IgD-negative memory B cell (primary cell): ENCODE measurements at regions not wholly inside any gene's neighbourhood (a gene's known extent, or its start where the extent isn't known, plus 50 kb on each side); places are given as distances from the start of the nearest gene placed in this dataset.
"Not testable (repeated sequence)": the region's sequence is repeated elsewhere in the genome, so short reads cannot be mapped to it uniquely, and the experiment has no call there.

Experiments
- H3K27ac Mint-ChIP-seq, 3 donors: one replicate each; pipeline ENCODE4 v1.8.0; 2020 to 2022; ENCODE audit warnings: mild to moderate bottlenecking in 3 of 3, mixed read lengths in 3 of 3, moderate library complexity in 1 of 3
- H3K27me3 Mint-ChIP-seq: one replicate; pipeline ENCODE4 v1.8.0; 2021; ENCODE audit warnings: mixed read lengths
- H3K36me3 Mint-ChIP-seq: one replicate; pipeline ENCODE4 v1.8.0; 2020; ENCODE audit warnings: mild to moderate bottlenecking, mixed read lengths
- H3K4me1 Mint-ChIP-seq, 3 donors: one replicate each; pipeline ENCODE4 v1.8.0; 2020 to 2022; ENCODE audit warnings: mixed read lengths in 3 of 3, mild to moderate bottlenecking in 1 of 3
- H3K4me3 Mint-ChIP-seq, 4 donors: one replicate each; pipeline ENCODE4 v1.8.0; 2020 to 2022; ENCODE audit warnings: mild to moderate bottlenecking in 4 of 4, mixed read lengths in 4 of 4, moderate library complexity in 3 of 4
- H3K9me3 Mint-ChIP-seq, 3 donors: one replicate each; pipeline ENCODE4 v1.8.0; 2020 to 2021; ENCODE audit warnings: mixed read lengths in 3 of 3, mild to moderate bottlenecking in 1 of 3

GRCh38 chr1:118304722-118305359 lies 119.8 kb upstream of the SPAG17 start:
- H3K4me1 Mint-ChIP-seq = no peaks in the 10 kb centered on the region
- H3K27ac Mint-ChIP-seq = no peak overlapping the region
- peaks cover 5% of the 10 kb centered on the region for H3K27me3 Mint-ChIP-seq
- H3K4me3 Mint-ChIP-seq = no peak overlapping the region
- no peaks in the 10 kb centered on the region for H3K36me3 Mint-ChIP-seq
- peaks cover 0 to 4% (median 0%) of the 10 kb centered on the region in 3 donors for H3K9me3 Mint-ChIP-seq

- Mint-ChIP-seq H3K9me3 (peaks cover 0 to 4% (median 0%) of the 10 kb centered on the region in 3 donors), H3K27me3 (peaks cover 5% of the 10 kb centered on the region), H3K27ac (no peak overlapping the region), H3K4me3 (no peak overlapping the region), H3K4me1 (no peaks in the 10 kb centered on the region), H3K36me3 (no peaks in the 10 kb centered on the region)
Measured at GRCh38 chr1:118303534-118303933, 118.5 kb upstream of the SPAG17 start.

DNA sequence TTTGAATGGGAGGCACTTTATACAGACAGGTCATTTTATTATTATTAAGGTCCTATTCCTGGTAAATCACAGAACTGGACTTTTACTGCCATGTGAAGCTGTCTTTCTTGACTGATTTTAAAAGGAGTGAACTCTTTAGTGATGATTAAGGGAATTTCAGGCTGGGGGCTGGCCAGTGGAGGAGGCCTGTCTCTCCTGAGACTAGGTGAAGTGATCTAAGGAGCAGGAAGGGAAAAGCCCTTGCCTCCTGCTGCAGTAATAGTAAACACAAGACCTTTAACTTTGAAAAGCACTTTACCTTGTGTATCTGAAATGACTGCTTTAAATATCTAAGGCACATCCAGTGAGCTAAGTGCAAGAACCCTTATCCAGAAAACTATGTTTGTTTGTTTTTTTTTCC lies 118.0 kb upstream of the SPAG17 start:
- Mint-ChIP-seq H3K4me1 (no peaks in the 10 kb centered on the region), H3K9me3 (peaks cover 0 to 4% (median 0%) of the 10 kb centered on the region in 3 donors), H3K27ac (no peak overlapping the region), H3K27me3 (peaks cover 5% of the 10 kb centered on the region), H3K36me3 (no peaks in the 10 kb centered on the region), H3K4me3 (no peak overlapping the region)

GRCh38 chr1:118302145-118302544 lies 117.1 kb upstream of the SPAG17 start:
- no peak overlapping the region for H3K4me3 Mint-ChIP-seq
- H3K27me3 Mint-ChIP-seq = peaks cover 5% of the 10 kb centered on the region
- H3K27ac Mint-ChIP-seq = no peak overlapping the region
- no peaks in the 10 kb centered on the region for H3K4me1 Mint-ChIP-seq
- no peaks in the 10 kb centered on the region for H3K9me3 Mint-ChIP-seq
- H3K36me3 Mint-ChIP-seq = no peaks in the 10 kb centered on the region

DNA sequence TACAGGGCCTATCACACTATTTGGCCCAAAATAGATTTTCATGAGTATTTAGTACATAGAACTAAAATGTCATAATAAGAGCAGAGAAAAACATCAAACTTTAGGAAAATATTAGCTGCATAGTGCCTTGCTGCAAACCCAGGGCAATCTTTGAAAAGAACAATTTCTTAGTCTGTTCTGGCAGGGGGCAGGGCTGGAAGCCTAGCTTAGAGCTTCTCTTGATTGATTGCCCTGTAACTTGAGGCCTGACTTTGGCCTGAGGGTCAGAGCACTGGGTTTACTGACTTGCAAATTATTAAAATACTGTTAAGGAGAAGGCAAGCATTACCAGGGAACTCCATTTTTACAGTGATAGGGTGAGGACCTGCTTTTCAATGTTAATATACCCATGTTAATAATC lies 115.8 kb upstream of the SPAG17 start:
- Mint-ChIP-seq H3K36me3 (no peaks in the 10 kb centered on the region), H3K27me3 (peaks cover 3% of the 10 kb centered on the region), H3K4me1 (no peaks in the 10 kb centered on the region), H3K4me3 (no peak overlapping the region), H3K9me3 (no peaks in the 10 kb centered on the region), H3K27ac (no peak overlapping the region)

- H3K27ac Mint-ChIP-seq = no peak overlapping the region
- H3K36me3 Mint-ChIP-seq = no peaks in the 10 kb centered on the region
- no peak overlapping the region for H3K4me3 Mint-ChIP-seq
- no peaks in the 10 kb centered on the region for H3K9me3 Mint-ChIP-seq
- peaks cover 3% of the 10 kb centered on the region for H3K27me3 Mint-ChIP-seq
- H3K4me1 Mint-ChIP-seq = no peaks in the 10 kb centered on the region
Measured at GRCh38 chr1:118298397-118298796, 113.4 kb upstream of the SPAG17 start.

- Mint-ChIP-seq H3K4me3 (no peak overlapping the region), H3K9me3 (no peaks in the 10 kb centered on the region), H3K27ac (no peak overlapping the region), H3K27me3 (peaks cover 4% of the 10 kb centered on the region), H3K4me1 (no peaks in the 10 kb centered on the region), H3K36me3 (no peaks in the 10 kb centered on the region)
Measured at GRCh38 chr1:118297521-118297920, 112.5 kb upstream of the SPAG17 start.

- Mint-ChIP-seq H3K27ac (no peak overlapping the region), H3K9me3 (no peaks in the 10 kb centered on the region), H3K4me3 (no peak overlapping the region), H3K36me3 (no peaks in the 10 kb centered on the region), H3K27me3 (peaks cover 2% of the 10 kb centered on the region), H3K4me1 (no peaks in the 10 kb centered on the region)
Measured at GRCh38 chr1:118294875-118295642, 110.0 kb upstream of the SPAG17 start.

- no peaks in the 10 kb centered on the region for H3K4me1 Mint-ChIP-seq
- H3K27ac Mint-ChIP-seq = no peak overlapping the region
- no peaks in the 10 kb centered on the region for H3K9me3 Mint-ChIP-seq
- no peak overlapping the region for H3K4me3 Mint-ChIP-seq
- H3K36me3 Mint-ChIP-seq = no peaks in the 10 kb centered on the region
- H3K27me3 Mint-ChIP-seq = peaks cover 2% of the 10 kb centered on the region
Measured at GRCh38 chr1:118291661-118292060, 106.6 kb upstream of the SPAG17 start.

- Mint-ChIP-seq H3K27ac (no peak overlapping the region), H3K4me3 (no peak overlapping the region), H3K36me3 (no peaks in the 10 kb centered on the region), H3K4me1 (no peaks in the 10 kb centered on the region), H3K27me3 (peaks cover 2% of the 10 kb centered on the region), H3K9me3 (no peaks in the 10 kb centered on the region)
Measured at GRCh38 chr1:118290571-118290970, 105.5 kb upstream of the SPAG17 start.

GRCh38 chr1:118290046-118290445 lies 105.0 kb upstream of the SPAG17 start:
- no peaks in the 10 kb centered on the region for H3K4me1 Mint-ChIP-seq
- H3K4me3 Mint-ChIP-seq = no peak overlapping the region
- H3K27ac Mint-ChIP-seq = no peak overlapping the region
- no peaks in the 10 kb centered on the region for H3K9me3 Mint-ChIP-seq
- peaks cover 2% of the 10 kb centered on the region for H3K27me3 Mint-ChIP-seq
- no peaks in the 10 kb centered on the region for H3K36me3 Mint-ChIP-seq

DNA sequence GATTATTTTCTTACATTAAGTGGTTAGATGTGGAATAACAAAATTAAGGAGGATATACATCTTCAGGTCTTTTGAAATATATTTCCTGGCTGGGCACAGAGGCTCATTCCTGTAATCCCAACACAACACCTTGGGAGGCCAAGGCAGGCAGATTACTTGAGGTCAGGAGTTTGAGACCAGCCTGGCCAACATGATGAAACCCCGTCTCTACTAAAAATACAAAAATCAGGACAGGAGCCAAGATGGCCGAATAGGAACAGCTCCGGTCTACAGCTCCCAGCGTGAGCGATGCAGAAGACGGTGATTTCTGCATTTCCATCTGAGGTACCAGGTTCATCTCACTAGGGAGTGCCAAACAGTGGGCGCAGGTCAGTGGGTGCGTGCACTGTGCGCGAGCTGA lies 95.6 kb upstream of the SPAG17 start:
- peaks cover 3 to 12% (median 7%) of the 10 kb centered on the region in 3 donors for H3K9me3 Mint-ChIP-seq
- not testable (repeated sequence) for H3K27ac Mint-ChIP-seq, H3K4me1 Mint-ChIP-seq, H3K36me3 Mint-ChIP-seq, H3K4me3 Mint-ChIP-seq, H3K27me3 Mint-ChIP-seq

DNA sequence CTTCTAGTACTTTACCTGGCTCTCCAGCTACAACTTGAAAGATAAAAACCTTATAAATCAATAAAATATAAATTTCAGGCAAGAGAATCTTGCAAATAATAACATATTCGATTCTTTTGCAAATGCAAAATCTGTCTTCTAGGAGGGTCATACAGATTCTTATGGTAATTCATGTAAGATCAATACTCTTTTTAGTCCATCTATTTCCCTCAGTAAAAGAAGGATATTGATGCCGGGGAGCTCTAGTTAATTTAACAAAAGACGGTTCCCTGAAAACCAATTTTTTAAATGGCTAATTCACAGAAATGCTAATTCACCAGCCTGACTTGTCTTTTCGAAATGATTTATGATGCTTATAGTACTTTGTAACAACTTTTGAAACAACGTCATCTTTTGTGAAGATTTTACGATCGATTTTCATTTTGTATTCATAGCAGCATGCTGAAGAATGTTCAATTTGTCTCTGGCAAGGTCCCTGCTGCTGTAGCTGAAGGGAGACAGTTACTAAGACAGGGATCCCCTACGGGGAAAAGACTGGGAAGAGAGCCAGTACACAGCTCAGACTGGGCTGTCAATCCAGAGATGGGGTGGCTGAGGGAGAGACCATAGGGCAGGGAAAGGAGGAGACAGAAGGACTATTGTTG lies 90.6 kb upstream of the SPAG17 start:
- no peak overlapping the region for H3K27ac Mint-ChIP-seq
- H3K4me3 Mint-ChIP-seq = no peak overlapping the region
- H3K36me3 Mint-ChIP-seq = no peaks in the 10 kb centered on the region
- peaks cover 2% of the 10 kb centered on the region for H3K27me3 Mint-ChIP-seq
- peaks cover 3 to 12% (median 4%) of the 10 kb centered on the region in 3 donors for H3K9me3 Mint-ChIP-seq
- H3K4me1 Mint-ChIP-seq = no peaks in the 10 kb centered on the region

DNA sequence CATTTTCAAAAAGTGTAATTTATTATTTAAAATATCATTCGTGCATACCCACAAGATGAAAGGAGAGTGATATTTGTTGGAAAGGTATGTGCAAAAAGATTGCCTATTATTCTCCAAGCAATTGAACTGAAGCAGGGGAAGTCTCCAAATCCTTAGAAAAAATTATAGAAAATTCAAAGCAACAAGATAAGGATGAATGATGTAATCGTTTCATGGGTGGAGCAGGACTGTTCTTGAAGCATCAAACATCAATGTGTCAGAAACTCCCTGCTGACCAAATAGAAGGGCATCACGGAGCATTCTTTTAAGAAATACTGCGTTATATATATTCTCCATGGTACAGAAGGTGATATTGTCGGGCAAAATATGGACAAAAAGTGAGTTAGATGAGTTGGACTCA lies 87.9 kb upstream of the SPAG17 start:
- Mint-ChIP-seq H3K4me1 (no peaks in the 10 kb centered on the region), H3K27ac (no peak overlapping the region), H3K36me3 (no peaks in the 10 kb centered on the region), H3K9me3 (peaks cover 2 to 7% (median 3%) of the 10 kb centered on the region in 3 donors), H3K27me3 (peaks cover 2% of the 10 kb centered on the region), H3K4me3 (no peak overlapping the region)

DNA sequence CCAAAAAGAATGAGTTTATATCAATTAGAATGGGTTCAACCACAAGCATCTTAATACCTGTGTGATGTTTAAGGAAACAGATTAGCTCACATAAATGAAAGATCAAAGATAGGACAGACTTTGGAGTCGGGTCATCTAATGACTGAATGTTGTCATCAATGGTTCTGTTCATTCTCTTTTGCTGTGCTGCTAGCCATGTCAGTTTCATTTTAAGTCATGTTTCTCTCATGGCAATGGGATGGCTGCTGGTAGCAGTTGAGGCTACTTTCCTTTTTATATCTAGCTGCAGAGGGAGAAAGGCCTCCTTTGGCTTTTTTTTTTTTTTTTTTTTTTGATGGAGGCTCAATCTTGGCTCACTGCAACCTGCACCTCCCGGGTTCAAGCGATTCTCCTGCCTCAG lies 86.9 kb upstream of the SPAG17 start:
- H3K27me3 Mint-ChIP-seq = peaks cover 2% of the 10 kb centered on the region
- peaks cover 0 to 2% (median 0%) of the 10 kb centered on the region in 3 donors for H3K9me3 Mint-ChIP-seq
- no peak overlapping the region for H3K4me3 Mint-ChIP-seq
- H3K4me1 Mint-ChIP-seq = no peaks in the 10 kb centered on the region
- H3K36me3 Mint-ChIP-seq = no peaks in the 10 kb centered on the region
- no peak overlapping the region for H3K27ac Mint-ChIP-seq

DNA sequence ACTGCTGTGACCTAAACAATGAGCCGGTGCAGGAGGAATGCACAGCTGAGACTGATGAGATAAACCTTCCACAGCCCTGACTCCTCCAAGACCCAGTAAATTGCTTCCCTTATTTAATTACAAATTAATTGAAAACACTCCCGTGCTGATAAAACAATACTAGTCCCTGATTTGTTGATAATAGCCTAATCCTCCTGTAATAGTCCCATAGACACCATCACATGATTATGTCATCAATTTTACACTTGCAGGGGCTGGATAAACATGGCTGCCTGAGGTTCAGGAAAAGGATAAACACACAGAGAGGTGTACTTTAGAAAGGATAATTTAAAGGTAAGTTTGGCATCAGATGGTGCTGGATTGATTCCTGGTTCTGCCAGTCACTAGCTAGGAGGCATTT lies 84.6 kb upstream of the SPAG17 start:
- Mint-ChIP-seq H3K27me3 (peaks cover 2% of the 10 kb centered on the region), H3K4me1 (no peaks in the 10 kb centered on the region), H3K27ac (no peak overlapping the region), H3K4me3 (no peak overlapping the region), H3K36me3 (no peaks in the 10 kb centered on the region), H3K9me3 (no peaks in the 10 kb centered on the region)
